GM21367 (cell line): ENCODE measurements at regions not wholly inside any gene's neighbourhood (a gene's known extent, or its start where the extent isn't known, plus 50 kb on each side); places are given as distances from the start of the nearest gene placed in this dataset.
A peak's percentile ranks its signal among the peaks of the same experiment; 100 is the strongest.
"Not testable (repeated sequence)": the region's sequence is repeated elsewhere in the genome, so short reads cannot be mapped to it uniquely, and the experiment has no call there.

Experiments
- ATAC-seq: cut with Tn5 transposase; IDR thresholded peaks from one replicate; pipeline ENCODE4 v1.9.1; 2021; ENCODE audit not compliant: unreplicated experiment

GRCh38 chr10:45241865-45242520, 73.4 kb downstream of the OR13A1 start:
- ATAC-seq, result no peak

- no peak for ATAC-seq
Observed at GRCh38 chr10:45243261-45243660, 72.1 kb downstream of the OR13A1 start.

GRCh38 chr10:45246522-45246921, 68.9 kb downstream of the OR13A1 start:
- no peak for ATAC-seq

GRCh38 chr10:45249978-45250693, 65.3 kb downstream of the OR13A1 start:
- peak; percentile 52 for ATAC-seq

- ATAC-seq, result not testable (repeated sequence)
Observed at GRCh38 chr10:45250694-45251075, 64.7 kb downstream of the OR13A1 start.
